Transverse colon (tissue), 4 donors: ENCODE measurements at regions not wholly inside any gene's neighbourhood (a gene's known extent, or its start where the extent isn't known, plus 50 kb on each side); places are given as distances from the start of the nearest gene placed in this dataset.

Experiments used
- CTCF ChIP-seq, 5 experiments: fragments of 200-600 bp in 3 of 5; fragments of 450-650 bp in 2 of 5; sonication (generic) in 3 of 5; IDR thresholded peaks; 1 replicate in 2 of 5; 2 replicates in 3 of 5; pipeline ENCODE4 v1.5.1; 2016 to 2017; ENCODE audit warnings: antibody characterized with exemption in 5 of 5, inconsistent platforms in 3 of 5, mild to moderate bottlenecking in 2 of 5, moderate library complexity in 1 of 5
- EP300 ChIP-seq: sonication (generic); formaldehyde crosslinking; IDR thresholded peaks from one replicate; pipeline ENCODE4 v1.6.1; 2017; ENCODE audit warnings: antibody characterized with exemption, low read depth
- POLR2A ChIP-seq: fragments of 450-650 bp; IDR thresholded peaks from one replicate; pipeline ENCODE4 v1.6.1; 2016; ENCODE audit warnings: antibody characterized with exemption, mild to moderate bottlenecking, moderate library complexity
- POLR2AphosphoS5 ChIP-seq, 3 donors: sonication (generic); formaldehyde crosslinking; IDR thresholded peaks; one replicate each; pipeline ENCODE4 v1.6.1; 2016; ENCODE audit warnings: antibody characterized with exemption in 3 of 3

- TF ChIP-seq CTCF (IDR thresholded peaks at IDR 0.05), result no peak
- peak in 2 of 3 donors; percentile 44 to 48 for TF ChIP-seq POLR2AphosphoS5 (IDR thresholded peaks at IDR 0.05)
- TF ChIP-seq POLR2A, result peak; percentile 12
- TF ChIP-seq EP300, result no peak
These were observed 83.5 kb downstream of the SLC25A47 start for GRCh38 chr14:100406505-100407131.
